ENCODE measurements at regions not wholly inside any gene's neighbourhood (a gene's known extent, or its start where the extent isn't known, plus 50 kb on each side); places are given as distances from the start of the nearest gene placed in this dataset.

DNA sequence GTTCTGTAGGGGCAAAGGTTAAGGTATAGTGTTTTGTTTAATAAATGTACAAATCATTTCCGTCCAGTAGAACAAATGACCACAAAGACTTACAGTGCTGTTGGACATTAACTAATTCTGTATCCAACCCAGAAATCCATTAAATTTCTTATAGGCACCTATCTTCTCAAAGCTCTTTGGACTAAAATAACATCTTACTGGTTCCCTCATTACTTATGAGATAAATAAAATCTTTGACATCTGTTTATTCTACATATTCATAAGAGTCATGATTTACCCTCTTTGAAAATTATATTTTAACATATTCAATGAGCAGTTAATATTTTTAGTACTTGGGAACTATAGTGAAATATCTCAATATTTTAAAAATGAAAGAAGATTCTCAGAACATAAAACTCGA lies 102.7 kb upstream of the G2E3 start:
- H3K36me3 ChIP-seq (ENCODE audit: insufficient read depth, low read length, poor library complexity, severe bottlenecking), result no peaks in the 10 kb centered on the region
- no peak for TF ChIP-seq EZH2 (IDR thresholded peaks at IDR 0.05; ENCODE audit: borderline replicate concordance, low read depth, low read length, poor library complexity, severe bottlenecking)
- TF ChIP-seq, protein P1, sequence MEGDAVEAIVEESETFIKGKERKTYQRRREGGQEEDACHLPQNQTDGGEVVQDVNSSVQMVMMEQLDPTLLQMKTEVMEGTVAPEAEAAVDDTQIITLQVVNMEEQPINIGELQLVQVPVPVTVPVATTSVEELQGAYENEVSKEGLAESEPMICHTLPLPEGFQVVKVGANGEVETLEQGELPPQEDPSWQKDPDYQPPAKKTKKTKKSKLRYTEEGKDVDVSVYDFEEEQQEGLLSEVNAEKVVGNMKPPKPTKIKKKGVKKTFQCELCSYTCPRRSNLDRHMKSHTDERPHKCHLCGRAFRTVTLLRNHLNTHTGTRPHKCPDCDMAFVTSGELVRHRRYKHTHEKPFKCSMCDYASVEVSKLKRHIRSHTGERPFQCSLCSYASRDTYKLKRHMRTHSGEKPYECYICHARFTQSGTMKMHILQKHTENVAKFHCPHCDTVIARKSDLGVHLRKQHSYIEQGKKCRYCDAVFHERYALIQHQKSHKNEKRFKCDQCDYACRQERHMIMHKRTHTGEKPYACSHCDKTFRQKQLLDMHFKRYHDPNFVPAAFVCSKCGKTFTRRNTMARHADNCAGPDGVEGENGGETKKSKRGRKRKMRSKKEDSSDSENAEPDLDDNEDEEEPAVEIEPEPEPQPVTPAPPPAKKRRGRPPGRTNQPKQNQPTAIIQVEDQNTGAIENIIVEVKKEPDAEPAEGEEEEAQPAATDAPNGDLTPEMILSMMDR (conservative IDR thresholded peaks at IDR 0.05; ENCODE audit: low read depth, low read length), result no peak
- ChIA-PET POLR2A (ENCODE audit: low non-redundant PET) (no interaction called here), CTCF (no interaction called here)
- peaks cover 18% of the 10 kb centered on the region for H3K27me3 ChIP-seq (replicated peaks; ENCODE audit: insufficient read depth, low read depth, low read length, poor library complexity)
- H3K4me3 ChIP-seq (ENCODE audit: low read depth, low read length, poor library complexity, severe bottlenecking), result no peak overlapping the region
- no peaks in the 10 kb centered on the region for H3K9me3 ChIP-seq (ENCODE audit: low read depth, low read length, poor library complexity, severe bottlenecking)
- no peak for DNase-seq (ENCODE audit: low spot score)
- BruUV-seq (replicated peaks), result no TSS peak
- no peaks in the 10 kb centered on the region for H3K4me1 ChIP-seq (ENCODE audit: insufficient read depth, low read length, poor library complexity, severe bottlenecking)
- intact Hi-C loops (cut with micrococcal nuclease; ENCODE audit: unreplicated experiment), result no loop called here
- H3K27ac ChIP-seq (ENCODE audit: low read depth, low read length, poor library complexity, severe bottlenecking), result no peak overlapping the region

DNA sequence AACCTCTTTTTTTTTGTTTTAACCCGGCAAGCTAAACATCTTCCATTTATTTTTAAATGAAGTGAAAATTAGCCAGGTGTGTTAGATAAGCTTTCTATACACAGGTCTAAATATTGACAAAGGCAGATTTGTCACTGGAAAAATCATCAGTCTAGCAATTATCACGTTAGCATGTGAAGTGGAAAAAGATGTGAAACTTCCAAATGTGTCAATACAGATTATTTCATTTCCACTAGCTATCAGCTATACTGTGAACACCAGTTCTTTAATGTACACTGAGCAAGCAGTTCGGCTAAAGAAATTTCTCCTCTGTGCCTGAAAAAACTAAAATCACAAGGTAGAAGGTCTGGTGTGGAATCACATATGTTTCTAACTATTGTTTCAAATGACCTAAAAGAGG lies 96.6 kb upstream of the G2E3 start:
- CTCF ChIA-PET, result no interaction called here
- BruUV-seq (replicated peaks), result no TSS peak

DNA sequence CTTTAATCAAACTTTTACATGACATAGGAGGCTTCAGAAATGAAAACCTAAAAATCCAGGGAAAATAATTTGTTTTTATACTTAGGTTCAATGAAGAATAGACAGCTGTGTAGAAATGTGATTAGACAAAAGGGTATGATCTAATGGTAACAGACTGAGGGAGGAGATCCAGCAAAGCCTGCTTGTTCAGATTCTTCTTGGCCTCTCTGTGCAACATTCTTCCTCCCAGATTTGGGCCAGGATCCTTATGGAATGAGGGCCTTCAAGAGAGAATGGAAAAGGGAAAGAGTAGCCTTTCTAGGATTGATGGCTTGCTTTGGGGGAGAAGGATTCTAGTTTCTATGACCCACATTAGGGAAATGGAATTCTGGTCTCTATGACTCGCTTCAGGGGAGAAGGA lies 94.5 kb upstream of the G2E3 start:
- Histone ChIP-seq H3K27me3 (replicated peaks; ENCODE audit: insufficient read depth, low read depth, low read length, poor library complexity) (peaks cover 52% of the 10 kb centered on the region), H3K27ac (ENCODE audit: low read depth, low read length, poor library complexity, severe bottlenecking) (no peak overlapping the region), H3K36me3 (ENCODE audit: insufficient read depth, low read length, poor library complexity, severe bottlenecking) (no peaks in the 10 kb centered on the region), H3K9me3 (ENCODE audit: low read depth, low read length, poor library complexity, severe bottlenecking) (no peaks in the 10 kb centered on the region), H3K4me3 (ENCODE audit: low read depth, low read length, poor library complexity, severe bottlenecking) (no peak overlapping the region), H3K4me1 (ENCODE audit: insufficient read depth, low read length, poor library complexity, severe bottlenecking) (no peaks in the 10 kb centered on the region)
- no TSS peak for BruUV-seq (replicated peaks)
- POLR2A ChIA-PET (ENCODE audit: low non-redundant PET), result no interaction called here
- CTCF ChIA-PET, result no interaction called here
- TF ChIP-seq, protein P1 (conservative IDR thresholded peaks at IDR 0.05; ENCODE audit: low read depth, low read length), result no peak
- TF ChIP-seq EZH2 (IDR thresholded peaks at IDR 0.05; ENCODE audit: borderline replicate concordance, low read depth, low read length, poor library complexity, severe bottlenecking), result no peak
- DNase-seq (ENCODE audit: low spot score), result no peak
- intact Hi-C loops (cut with micrococcal nuclease; ENCODE audit: unreplicated experiment), result no loop called here

More for the DNA sequence above, 96.6 kb upstream of the G2E3 start:
- TF ChIP-seq, protein P1 (conservative IDR thresholded peaks at IDR 0.05; ENCODE audit: low read depth, low read length), result no peak
- TF ChIP-seq EZH2 (IDR thresholded peaks at IDR 0.05; ENCODE audit: borderline replicate concordance, low read depth, low read length, poor library complexity, severe bottlenecking), result no peak
- POLR2A ChIA-PET (ENCODE audit: low non-redundant PET), result no interaction called here
- Histone ChIP-seq H3K9me3 (ENCODE audit: low read depth, low read length, poor library complexity, severe bottlenecking) (no peaks in the 10 kb centered on the region), H3K27me3 (replicated peaks; ENCODE audit: insufficient read depth, low read depth, low read length, poor library complexity) (peaks cover 47% of the 10 kb centered on the region), H3K27ac (ENCODE audit: low read depth, low read length, poor library complexity, severe bottlenecking) (no peak overlapping the region), H3K4me1 (ENCODE audit: insufficient read depth, low read length, poor library complexity, severe bottlenecking) (no peaks in the 10 kb centered on the region), H3K36me3 (ENCODE audit: insufficient read depth, low read length, poor library complexity, severe bottlenecking) (no peaks in the 10 kb centered on the region), H3K4me3 (ENCODE audit: low read depth, low read length, poor library complexity, severe bottlenecking) (no peak overlapping the region)
- no peak for DNase-seq (ENCODE audit: low spot score)
- intact Hi-C loops (cut with micrococcal nuclease; ENCODE audit: unreplicated experiment), result no loop called here
